ENCODE measurements at regions not wholly inside any gene's neighbourhood (a gene's known extent, or its start where the extent isn't known, plus 50 kb on each side); places are given as distances from the start of the nearest gene placed in this dataset.

GRCh38 chr18:28690100-28690499, 513.2 kb upstream of the CDH2 start:
- peaks cover 7% of the 10 kb centered on the region for H3K9me3 Mint-ChIP-seq
- POLR2A ChIA-PET: no interaction called here
- intact Hi-C loops (cut with micrococcal nuclease): no loop called here
- no peaks in the 10 kb centered on the region for H3K4me1 Mint-ChIP-seq
- no peak overlapping the region for H3K27ac Mint-ChIP-seq
- DNase-seq (no peak), ATAC-seq (ENCODE audit: low read depth) (no peak)
- no peaks in the 10 kb centered on the region for H3K27me3 Mint-ChIP-seq
- TF ChIP-seq CTCF (IDR thresholded peaks at IDR 0.05): no peak
- no peaks in the 10 kb centered on the region for H3K36me3 Mint-ChIP-seq (ENCODE audit: low read depth)
- no peak overlapping the region for H3K4me3 Mint-ChIP-seq
- CTCF ChIA-PET: no interaction called here

GRCh38 chr18:28689588-28689987, 512.7 kb upstream of the CDH2 start:
- no peak for ATAC-seq (ENCODE audit: low read depth)
- no peaks in the 10 kb centered on the region for H3K4me1 Mint-ChIP-seq
- no peak overlapping the region for H3K27ac Mint-ChIP-seq
- peaks cover 7% of the 10 kb centered on the region for H3K9me3 Mint-ChIP-seq
- POLR2A ChIA-PET: no interaction called here
- intact Hi-C loops (cut with micrococcal nuclease): no loop called here
- TF ChIP-seq CTCF (IDR thresholded peaks at IDR 0.05): no peak
- CTCF ChIA-PET: no interaction called here
- DNase-seq: no peak
- H3K27me3 Mint-ChIP-seq: no peaks in the 10 kb centered on the region
- no peak overlapping the region for H3K4me3 Mint-ChIP-seq
- H3K36me3 Mint-ChIP-seq (ENCODE audit: low read depth): no peaks in the 10 kb centered on the region

GRCh38 chr18:28684746-28685355, 507.9 kb upstream of the CDH2 start:
- ChIA-PET POLR2A (no interaction called here), CTCF (no interaction called here)
- H3K4me1 Mint-ChIP-seq: no peaks in the 10 kb centered on the region
- no peak for DNase-seq
- no peak for ATAC-seq (ENCODE audit: low read depth)
- H3K9me3 Mint-ChIP-seq: peaks cover 2% of the 10 kb centered on the region
- no peaks in the 10 kb centered on the region for H3K36me3 Mint-ChIP-seq (ENCODE audit: low read depth)
- no peak for TF ChIP-seq CTCF (IDR thresholded peaks at IDR 0.05)
- H3K27ac Mint-ChIP-seq: no peak overlapping the region
- intact Hi-C loops (cut with micrococcal nuclease): no loop called here
- H3K4me3 Mint-ChIP-seq: no peak overlapping the region
- H3K27me3 Mint-ChIP-seq: no peaks in the 10 kb centered on the region

GRCh38 chr18:28682912-28683311, 506.0 kb upstream of the CDH2 start:
- ChIA-PET CTCF (no interaction called here), POLR2A (no interaction called here)
- ATAC-seq (ENCODE audit: low read depth) (no peak), DNase-seq (no peak)
- no peaks in the 10 kb centered on the region for H3K36me3 Mint-ChIP-seq (ENCODE audit: low read depth)
- intact Hi-C loops (cut with micrococcal nuclease): no loop called here
- no peak for TF ChIP-seq CTCF (IDR thresholded peaks at IDR 0.05)
- no peak overlapping the region for H3K27ac Mint-ChIP-seq
- H3K4me3 Mint-ChIP-seq: no peak overlapping the region
- no peaks in the 10 kb centered on the region for H3K4me1 Mint-ChIP-seq
- H3K9me3 Mint-ChIP-seq: peaks cover 2% of the 10 kb centered on the region
- no peaks in the 10 kb centered on the region for H3K27me3 Mint-ChIP-seq

GRCh38 chr18:28669165-28669564, 492.2 kb upstream of the CDH2 start:
- POLR2A ChIA-PET: no interaction called here

More at GRCh38 chr18:28669165-28669564, 492.2 kb upstream of the CDH2 start:
- H3K4me1 Mint-ChIP-seq: no peaks in the 10 kb centered on the region
- peaks cover 11% of the 10 kb centered on the region for H3K9me3 Mint-ChIP-seq
- no peaks in the 10 kb centered on the region for H3K36me3 Mint-ChIP-seq (ENCODE audit: low read depth)
- no peak for TF ChIP-seq CTCF (IDR thresholded peaks at IDR 0.05)
- DNase-seq (no peak), ATAC-seq (ENCODE audit: low read depth) (no peak)
- CTCF ChIA-PET: no interaction called here
- intact Hi-C loops (cut with micrococcal nuclease): no loop called here
- H3K27ac Mint-ChIP-seq: no peak overlapping the region
- no peak overlapping the region for H3K4me3 Mint-ChIP-seq
- H3K27me3 Mint-ChIP-seq: no peaks in the 10 kb centered on the region
